Kidney epithelial cell (primary cell): ENCODE measurements at regions not wholly inside any gene's neighbourhood (a gene's known extent, or its start where the extent isn't known, plus 50 kb on each side); places are given as distances from the start of the nearest gene placed in this dataset.

ENCODE experiments used
- DNase-seq: peaks from one replicate; pipeline ENCODE4 v3.0.0-alpha.2; 2010; ENCODE audit warnings: low read depth
- H3K27me3 ChIP-seq: 2 replicates; pipeline ENCODE4 v1.6.0; 2011; ENCODE audit warnings: low read length; ENCODE audit not compliant: control insufficient read depth, insufficient read depth
- H3K36me3 ChIP-seq: 2 replicates; pipeline ENCODE4 v1.5.1; 2011; ENCODE audit warnings: low read length; ENCODE audit not compliant: control insufficient read depth, insufficient read depth
- H3K4me3 ChIP-seq: 2 replicates; pipeline ENCODE4 v1.5.1; 2011; ENCODE audit warnings: low read depth, mild to moderate bottlenecking, control low read depth, low read length
- TF ChIP-seq, protein P1 (sequence below): IDR thresholded peaks from 2 replicates; pipeline ENCODE4 v1.5.1; 2011; ENCODE audit warnings: mild to moderate bottlenecking, moderate library complexity, low read length, control low read depth, inconsistent platforms; ENCODE audit not compliant: insufficient read depth, poor library complexity, severe bottlenecking

DNA sequence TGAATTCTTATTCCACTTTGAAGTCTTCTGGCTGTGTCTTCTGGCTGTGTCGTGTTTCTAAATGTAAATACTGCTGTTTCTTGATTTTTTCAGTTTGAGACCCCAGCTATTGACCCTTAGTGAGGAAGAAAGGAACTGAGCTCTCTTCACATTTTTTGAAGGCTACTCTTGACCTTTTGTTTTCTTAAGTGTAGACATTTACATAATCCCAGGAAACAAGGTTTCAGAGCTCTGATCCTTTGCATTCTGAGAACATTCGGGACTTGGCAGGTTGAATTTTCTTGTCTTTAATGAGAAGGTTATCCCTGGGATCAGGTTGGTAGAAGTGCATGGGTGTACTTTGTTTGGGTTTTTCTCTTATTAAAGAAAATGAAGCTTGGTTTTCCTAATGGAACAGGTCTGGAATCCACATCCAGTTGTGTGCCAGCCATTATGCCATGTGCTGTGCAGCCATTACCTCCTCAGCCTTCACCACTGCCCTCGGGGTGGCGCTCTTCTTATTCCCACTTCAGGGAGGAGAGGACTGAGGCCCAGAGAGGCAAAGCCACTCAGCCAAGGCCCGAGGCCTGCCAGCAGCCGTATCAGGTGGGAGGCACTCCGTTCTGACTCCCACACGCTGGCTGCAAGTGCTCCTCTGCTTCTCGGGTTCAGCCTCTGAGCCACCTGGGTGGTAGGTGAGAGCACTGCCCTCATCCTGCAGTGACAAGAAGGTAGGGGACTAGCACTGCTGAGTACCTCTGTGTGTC lies 120.9 kb downstream of the BEGAIN start:
- DNase-seq: no peak
- Histone ChIP-seq H3K4me3 (no peak overlapping the region), H3K27me3 (peaks cover 4% of the 10 kb centered on the region), H3K36me3 (no peaks in the 10 kb centered on the region)
- TF ChIP-seq, protein P1, sequence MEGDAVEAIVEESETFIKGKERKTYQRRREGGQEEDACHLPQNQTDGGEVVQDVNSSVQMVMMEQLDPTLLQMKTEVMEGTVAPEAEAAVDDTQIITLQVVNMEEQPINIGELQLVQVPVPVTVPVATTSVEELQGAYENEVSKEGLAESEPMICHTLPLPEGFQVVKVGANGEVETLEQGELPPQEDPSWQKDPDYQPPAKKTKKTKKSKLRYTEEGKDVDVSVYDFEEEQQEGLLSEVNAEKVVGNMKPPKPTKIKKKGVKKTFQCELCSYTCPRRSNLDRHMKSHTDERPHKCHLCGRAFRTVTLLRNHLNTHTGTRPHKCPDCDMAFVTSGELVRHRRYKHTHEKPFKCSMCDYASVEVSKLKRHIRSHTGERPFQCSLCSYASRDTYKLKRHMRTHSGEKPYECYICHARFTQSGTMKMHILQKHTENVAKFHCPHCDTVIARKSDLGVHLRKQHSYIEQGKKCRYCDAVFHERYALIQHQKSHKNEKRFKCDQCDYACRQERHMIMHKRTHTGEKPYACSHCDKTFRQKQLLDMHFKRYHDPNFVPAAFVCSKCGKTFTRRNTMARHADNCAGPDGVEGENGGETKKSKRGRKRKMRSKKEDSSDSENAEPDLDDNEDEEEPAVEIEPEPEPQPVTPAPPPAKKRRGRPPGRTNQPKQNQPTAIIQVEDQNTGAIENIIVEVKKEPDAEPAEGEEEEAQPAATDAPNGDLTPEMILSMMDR: no peak

DNA sequence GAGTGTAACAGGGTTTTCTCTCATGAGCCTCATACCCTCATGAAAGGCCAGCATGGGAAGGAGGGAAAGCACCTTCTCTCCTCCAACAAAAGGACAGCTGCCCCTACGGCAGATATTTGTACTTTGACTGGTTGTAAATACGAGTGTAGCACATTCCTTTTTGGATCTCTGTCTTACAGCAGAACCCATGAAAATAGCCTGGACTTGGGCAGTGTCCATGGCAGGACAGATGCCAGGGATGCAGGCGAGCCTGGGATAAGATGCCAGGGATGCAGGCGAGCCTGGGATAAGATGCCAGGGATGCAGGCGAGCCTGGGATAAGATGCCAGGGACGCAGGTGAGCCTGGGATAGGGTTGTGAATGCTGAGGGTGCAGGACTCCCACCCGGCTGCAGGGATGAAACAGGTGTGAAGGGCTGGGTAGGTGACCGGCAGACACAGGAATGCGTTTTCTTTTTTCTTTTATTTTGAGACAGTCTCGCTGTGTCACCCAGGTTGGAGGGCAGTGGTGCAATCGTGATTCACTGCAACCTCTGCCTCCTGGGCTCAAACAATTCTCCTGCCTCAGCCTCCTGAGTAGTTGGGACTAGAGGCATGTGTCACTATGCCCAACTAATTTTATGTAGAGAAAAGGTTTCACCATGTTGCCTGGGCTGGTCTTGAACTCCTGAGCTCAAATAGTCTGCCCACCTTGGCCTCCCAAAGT lies 120.0 kb downstream of the BEGAIN start:
- Histone ChIP-seq H3K4me3 (no peak overlapping the region), H3K27me3 (peaks cover 4% of the 10 kb centered on the region), H3K36me3 (no peaks in the 10 kb centered on the region)
- no peak for DNase-seq
- TF ChIP-seq, protein P1: no peak

GRCh38 chr14:100467939-100468338 lies 119.3 kb downstream of the BEGAIN start:
- H3K27me3 ChIP-seq: peaks cover 4% of the 10 kb centered on the region
- no peaks in the 10 kb centered on the region for H3K36me3 ChIP-seq
- H3K4me3 ChIP-seq: no peak overlapping the region
- TF ChIP-seq, protein P1: no peak
- no peak for DNase-seq

GRCh38 chr14:100468557-100468956 lies 118.7 kb downstream of the BEGAIN start:
- DNase-seq: no peak
- TF ChIP-seq, protein P1: no peak
- no peak overlapping the region for H3K4me3 ChIP-seq
- no peaks in the 10 kb centered on the region for H3K36me3 ChIP-seq
- H3K27me3 ChIP-seq: peaks cover 1% of the 10 kb centered on the region

GRCh38 chr14:100469632-100470522 lies 117.3 kb downstream of the BEGAIN start:
- DNase-seq: no peak
- Histone ChIP-seq H3K4me3 (no peak overlapping the region), H3K27me3 (no peaks in the 10 kb centered on the region), H3K36me3 (no peaks in the 10 kb centered on the region)
- TF ChIP-seq, protein P1: no peak
